Urinary bladder (tissue), 3 donors: ENCODE measurements at regions not wholly inside any gene's neighbourhood (a gene's known extent, or its start where the extent isn't known, plus 50 kb on each side); places are given as distances from the start of the nearest gene placed in this dataset.

Experiments used
- DNase-seq: peaks from one replicate; pipeline ENCODE4 v3.0.0-alpha.2; 2015; ENCODE audit errors: extremely low spot score
- H3K27ac ChIP-seq: one replicate; pipeline ENCODE4 v1.5.1; 2013; ENCODE audit warnings: low read depth, mild to moderate bottlenecking, moderate library complexity
- H3K36me3 ChIP-seq: one replicate; pipeline ENCODE4 v1.6.1; 2013; ENCODE audit warnings: mild to moderate bottlenecking, moderate library complexity; ENCODE audit not compliant: insufficient read depth
- H3K4me1 ChIP-seq: one replicate; pipeline ENCODE4 v1.6.1; 2013; ENCODE audit warnings: mild to moderate bottlenecking, moderate library complexity; ENCODE audit not compliant: insufficient read depth
- H3K4me3 ChIP-seq: one replicate; pipeline ENCODE4 v1.5.1; 2013; ENCODE audit warnings: low read depth, low read length
- WGBS: extraction: QIAGEN DNeasy Blood & Tissue Kit; methylation state at CpG from one replicate; pipeline ENCODE4 v1.1.7; 2013; 5-methylcytosine and 5-hydroxymethylcytosine counted together
- donor health status: healthy with polysubstance abuse.
- donor health status: healthy.

GRCh38 chr12:19886065-19886464 lies 446.8 kb downstream of the AEBP2 start:
- Histone ChIP-seq H3K4me3 (no peak overlapping the region), H3K36me3 (no peaks in the 10 kb centered on the region), H3K27ac (no peak overlapping the region), H3K4me1 (no peaks in the 10 kb centered on the region)
- WGBS = 84% methylated on average over 4 of the region's 4 CpGs
- DNase-seq = no peak

- WGBS = 46% methylated on average over 5 of the region's 5 CpGs
- no peaks in the 10 kb centered on the region for H3K4me1 ChIP-seq
- H3K27ac ChIP-seq = no peak overlapping the region
- no peak overlapping the region for H3K4me3 ChIP-seq
- no peak for DNase-seq
- no peaks in the 10 kb centered on the region for H3K36me3 ChIP-seq
Observed at GRCh38 chr12:19886639-19887064, 447.4 kb downstream of the AEBP2 start.

GRCh38 chr12:19890024-19890423 lies 450.7 kb downstream of the AEBP2 start:
- Histone ChIP-seq H3K4me1 (no peaks in the 10 kb centered on the region), H3K27ac (no peak overlapping the region), H3K36me3 (no peaks in the 10 kb centered on the region), H3K4me3 (no peak overlapping the region)
- DNase-seq = no peak

- WGBS = 68% methylated on average over 4 of the region's 4 CpGs
- Histone ChIP-seq H3K36me3 (no peaks in the 10 kb centered on the region), H3K4me3 (no peak overlapping the region), H3K27ac (no peak overlapping the region), H3K4me1 (no peaks in the 10 kb centered on the region)
- DNase-seq = no peak
Observed at GRCh38 chr12:19891936-19892591, 452.8 kb downstream of the AEBP2 start.

GRCh38 chr12:19893514-19893913 lies 454.2 kb downstream of the AEBP2 start:
- Histone ChIP-seq H3K36me3 (no peaks in the 10 kb centered on the region), H3K4me1 (no peaks in the 10 kb centered on the region), H3K4me3 (no peak overlapping the region), H3K27ac (no peak overlapping the region)
- 96% methylated on average over 1 of the region's 1 CpG for WGBS
- DNase-seq = no peak

GRCh38 chr12:19894050-19894449 lies 454.8 kb downstream of the AEBP2 start:
- Histone ChIP-seq H3K4me1 (no peaks in the 10 kb centered on the region), H3K36me3 (no peaks in the 10 kb centered on the region), H3K27ac (no peak overlapping the region), H3K4me3 (no peak overlapping the region)
- no peak for DNase-seq
- 87% methylated on average over 1 of the region's 1 CpG for WGBS

- Histone ChIP-seq H3K27ac (no peak overlapping the region), H3K4me3 (no peak overlapping the region), H3K36me3 (no peaks in the 10 kb centered on the region), H3K4me1 (no peaks in the 10 kb centered on the region)
- DNase-seq = no peak
- WGBS = 70% methylated on average over 5 of the region's 5 CpGs
Observed at GRCh38 chr12:19894803-19895202, 455.5 kb downstream of the AEBP2 start.

GRCh38 chr12:19895246-19896020 lies 456.1 kb downstream of the AEBP2 start:
- H3K4me3 ChIP-seq = no peak overlapping the region
- no peaks in the 10 kb centered on the region for H3K4me1 ChIP-seq
- DNase-seq = no peak
- no peaks in the 10 kb centered on the region for H3K36me3 ChIP-seq
- no peak overlapping the region for H3K27ac ChIP-seq
- WGBS = 44% methylated on average over 2 of the region's 2 CpGs

- Histone ChIP-seq H3K4me1 (no peaks in the 10 kb centered on the region), H3K36me3 (no peaks in the 10 kb centered on the region), H3K27ac (no peak overlapping the region), H3K4me3 (no peak overlapping the region)
- no peak for DNase-seq
- WGBS = 88% methylated on average over 1 of the region's 1 CpG
Observed at GRCh38 chr12:19896041-19896440, 456.7 kb downstream of the AEBP2 start.

- no peaks in the 10 kb centered on the region for H3K4me1 ChIP-seq
- H3K27ac ChIP-seq = no peak overlapping the region
- 86% methylated on average over 3 of the region's 3 CpGs for WGBS
- H3K36me3 ChIP-seq = no peaks in the 10 kb centered on the region
- DNase-seq = no peak
- H3K4me3 ChIP-seq = no peak overlapping the region
Observed at GRCh38 chr12:19896534-19896933, 457.2 kb downstream of the AEBP2 start.

GRCh38 chr12:19897900-19898408 lies 458.7 kb downstream of the AEBP2 start:
- WGBS = 59% methylated on average over 2 of the region's 2 CpGs
- H3K4me1 ChIP-seq = no peaks in the 10 kb centered on the region
- H3K4me3 ChIP-seq = no peak overlapping the region
- no peaks in the 10 kb centered on the region for H3K36me3 ChIP-seq
- no peak overlapping the region for H3K27ac ChIP-seq
- no peak for DNase-seq

- DNase-seq = no peak
- WGBS = 57% methylated on average over 1 of the region's 1 CpG
- no peaks in the 10 kb centered on the region for H3K36me3 ChIP-seq
Observed at GRCh38 chr12:19901841-19902240, 462.5 kb downstream of the AEBP2 start.

GRCh38 chr12:19904819-19905218 lies 463.5 kb upstream of the PDE3A start:
- Histone ChIP-seq H3K36me3 (no peaks in the 10 kb centered on the region), H3K4me1 (no peaks in the 10 kb centered on the region), H3K4me3 (no peak overlapping the region), H3K27ac (no peak overlapping the region)
- no peak for DNase-seq
- WGBS = 56% methylated on average over 1 of the region's 1 CpG

More at GRCh38 chr12:19901841-19902240, 462.5 kb downstream of the AEBP2 start:
- Histone ChIP-seq H3K27ac (no peak overlapping the region), H3K4me1 (no peaks in the 10 kb centered on the region), H3K4me3 (no peak overlapping the region)

GRCh38 chr12:19908830-19909229 lies 459.5 kb upstream of the PDE3A start:
- H3K27ac ChIP-seq = no peak overlapping the region
- DNase-seq = no peak
- no peak overlapping the region for H3K4me3 ChIP-seq
- WGBS = 57% methylated on average over 3 of the region's 3 CpGs
- H3K4me1 ChIP-seq = no peaks in the 10 kb centered on the region
- no peaks in the 10 kb centered on the region for H3K36me3 ChIP-seq
